Uterus (tissue), 3 donors: ENCODE measurements at regions not wholly inside any gene's neighbourhood (a gene's known extent, or its start where the extent isn't known, plus 50 kb on each side); places are given as distances from the start of the nearest gene placed in this dataset.

Experiments
- DNase-seq, 2 donors: peaks; one replicate each; pipeline ENCODE4 v3.0.0-alpha.2; 2019 to 2020
- H3K27ac ChIP-seq, 2 donors: fragments of 200-600 bp; sonication (generic); 1 replicate in 1 of 2; 2 replicates in 1 of 2; pipeline ENCODE4 v1.5.1; 2016 to 2018
- H3K27me3 ChIP-seq, 2 donors: fragments of 200-600 bp; sonication (generic); one replicate each; pipeline ENCODE4 v1.5.1; 2018 to 2019; ENCODE audit warnings: control low read depth in 1 of 2
- H3K36me3 ChIP-seq, 2 donors: fragments of 200-600 bp; sonication (generic); one replicate each; pipeline ENCODE4 v1.5.1; 2019; ENCODE audit warnings: control low read depth in 1 of 2
- H3K4me1 ChIP-seq, 2 donors: fragments of 200-600 bp; sonication (generic); one replicate each; pipeline ENCODE4 v1.5.1; 2018 to 2019; ENCODE audit warnings: control low read depth in 1 of 2
- H3K4me3 ChIP-seq, 2 donors: fragments of 200-600 bp; sonication (generic); 1 replicate in 1 of 2; 2 replicates in 1 of 2; pipeline ENCODE4 v1.5.1; 2018 to 2019; ENCODE audit warnings: mild to moderate bottlenecking in 1 of 2
- H3K9me3 ChIP-seq, 2 donors: fragments of 200-600 bp; sonication (generic); one replicate each; pipeline ENCODE4 v1.5.1; 2019; ENCODE audit warnings: control low read depth in 1 of 2
- CTCF ChIP-seq, 4 experiments: fragments of 200-600 bp in 2 of 4; fragments of 450-650 bp in 2 of 4; sonication (generic) in 2 of 4; IDR thresholded peaks; one replicate each; pipeline ENCODE4 v1.5.1; 2016 to 2019; ENCODE audit warnings: antibody characterized with exemption in 4 of 4, mild to moderate bottlenecking in 2 of 4, moderate library complexity in 1 of 4
- POLR2A ChIP-seq, 2 donors: fragments of 450-650 bp; IDR thresholded peaks; one replicate each; pipeline ENCODE4 v1.6.1; 2016; ENCODE audit warnings: antibody characterized with exemption in 2 of 2, mild to moderate bottlenecking in 1 of 2, moderate library complexity in 1 of 2
- intact Hi-C: fragments of 100-400 bp; cut with DNase I; formaldehyde crosslinking; loops from one replicate; pipeline ENCODE4 v1.15.1; 2023; ENCODE audit warnings: low total_unique reads
- donor health status: DM: yes; HTN: yes; CAD: no.

DNA sequence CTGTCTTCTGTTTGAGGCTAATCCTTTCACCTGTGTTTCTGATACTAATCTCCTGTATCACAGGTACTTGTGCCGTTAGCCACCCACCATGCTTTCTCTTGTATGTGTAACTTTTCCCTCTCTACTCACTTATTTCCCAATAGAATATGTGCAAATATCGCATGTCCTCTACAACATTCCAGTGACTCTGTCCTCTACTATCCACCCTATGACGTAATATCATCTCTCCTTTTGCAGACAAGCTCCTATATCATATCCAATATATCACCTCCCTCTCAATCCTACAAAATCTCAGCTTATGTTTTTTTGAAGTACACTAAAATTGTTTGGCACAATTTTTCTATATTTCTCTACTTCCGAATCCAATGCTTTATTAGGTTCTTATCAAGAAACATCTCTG is 232.6 kb upstream of the LRFN5 start:
- Histone ChIP-seq H3K4me3 (no peak overlapping the region), H3K27me3 (no peaks in the 10 kb centered on the region), H3K27ac (no peak overlapping the region), H3K36me3 (no peaks in the 10 kb centered on the region), H3K4me1 (no peaks in the 10 kb centered on the region), H3K9me3 (no peaks in the 10 kb centered on the region)
- DNase-seq = no peak
- TF ChIP-seq CTCF (IDR thresholded peaks at IDR 0.05) (no peak), POLR2A (IDR thresholded peaks at IDR 0.05) (no peak)
- intact Hi-C loops = no loop called here

- Histone ChIP-seq H3K36me3 (no peaks in the 10 kb centered on the region), H3K27ac (no peak overlapping the region), H3K4me3 (no peak overlapping the region), H3K4me1 (no peaks in the 10 kb centered on the region), H3K9me3 (no peaks in the 10 kb centered on the region), H3K27me3 (no peaks in the 10 kb centered on the region)
- TF ChIP-seq POLR2A (IDR thresholded peaks at IDR 0.05) (no peak), CTCF (IDR thresholded peaks at IDR 0.05) (no peak)
- intact Hi-C loops = no loop called here
- no peak for DNase-seq
Measured at GRCh38 chr14:41362139-41362538, 244.5 kb upstream of the LRFN5 start.

DNA sequence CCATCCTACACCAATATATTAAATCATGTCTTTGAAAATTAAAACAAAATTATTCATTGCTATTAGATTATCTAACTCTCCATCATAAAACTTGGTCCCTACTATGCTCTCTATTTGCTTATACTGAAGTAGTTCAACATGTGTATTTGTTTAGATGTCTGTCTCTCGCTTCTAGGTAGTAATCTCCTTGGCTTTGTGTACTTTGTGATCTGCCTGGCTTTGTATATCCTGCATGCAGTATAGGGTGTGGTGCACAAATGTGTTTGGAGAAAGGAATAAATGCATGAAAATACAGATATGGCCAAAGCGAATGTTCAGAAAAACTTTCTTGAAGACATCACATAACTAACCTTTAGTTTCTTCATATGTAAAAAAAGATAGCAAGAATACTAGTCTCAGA is 246.6 kb upstream of the LRFN5 start:
- H3K27me3 ChIP-seq = no peaks in the 10 kb centered on the region
- intact Hi-C loops = no loop called here
- no peaks in the 10 kb centered on the region for H3K4me1 ChIP-seq
- no peak overlapping the region for H3K4me3 ChIP-seq
- H3K9me3 ChIP-seq = no peaks in the 10 kb centered on the region
- TF ChIP-seq CTCF (IDR thresholded peaks at IDR 0.05) = no peak
- no peak for TF ChIP-seq POLR2A (IDR thresholded peaks at IDR 0.05)
- no peaks in the 10 kb centered on the region for H3K36me3 ChIP-seq
- no peak for DNase-seq
- no peak overlapping the region for H3K27ac ChIP-seq

DNA sequence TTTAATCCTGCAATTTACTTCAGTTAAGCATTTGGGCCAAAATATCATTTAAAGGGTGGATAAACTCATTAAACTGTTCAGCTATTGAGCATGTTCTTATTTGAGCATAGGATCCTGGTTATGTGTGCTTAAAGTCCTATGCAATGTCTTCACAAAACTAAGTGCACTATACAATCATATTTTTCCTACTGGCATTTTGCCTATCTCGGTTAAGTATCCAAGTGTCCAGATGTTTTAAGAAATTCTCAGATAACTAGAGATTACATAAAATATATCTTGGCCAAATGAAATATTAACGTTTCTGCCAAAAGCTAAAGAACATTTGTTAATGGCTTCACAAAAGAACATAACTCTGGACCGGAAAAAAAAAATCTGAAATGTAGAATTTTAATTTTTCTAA is 250.8 kb upstream of the LRFN5 start:
- Histone ChIP-seq H3K36me3 (no peaks in the 10 kb centered on the region), H3K27me3 (no peaks in the 10 kb centered on the region), H3K4me1 (no peaks in the 10 kb centered on the region), H3K27ac (no peak overlapping the region), H3K4me3 (no peak overlapping the region), H3K9me3 (no peaks in the 10 kb centered on the region)
- no peak for DNase-seq
- intact Hi-C loops = no loop called here
- TF ChIP-seq POLR2A (IDR thresholded peaks at IDR 0.05) = no peak
- TF ChIP-seq CTCF (IDR thresholded peaks at IDR 0.05) = no peak

DNA sequence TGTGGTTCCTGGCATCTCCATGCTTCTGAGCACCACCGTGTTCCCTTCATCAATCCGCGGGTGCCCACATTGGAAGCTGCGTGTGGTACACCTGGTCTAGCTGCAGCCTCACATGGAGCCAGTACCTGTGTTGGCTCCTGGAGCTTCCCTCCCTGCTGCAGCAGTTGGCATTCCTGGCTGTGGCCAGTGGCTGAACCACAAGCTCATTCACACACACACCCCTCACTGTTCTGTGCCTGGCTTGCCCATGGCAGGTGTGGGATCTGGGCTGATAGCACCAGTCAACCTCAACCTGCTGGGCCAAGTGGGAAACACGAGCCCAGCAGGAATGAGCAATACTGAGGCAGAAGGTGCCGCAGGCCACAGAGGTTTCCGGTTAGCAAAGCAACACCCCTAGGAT is 256.2 kb upstream of the LRFN5 start:
- intact Hi-C loops = no loop called here

More for the DNA sequence above, 256.2 kb upstream of the LRFN5 start:
- H3K9me3 ChIP-seq = no peaks in the 10 kb centered on the region
- H3K27ac ChIP-seq = no peak overlapping the region
- no peaks in the 10 kb centered on the region for H3K27me3 ChIP-seq
- TF ChIP-seq POLR2A (IDR thresholded peaks at IDR 0.05) = no peak
- no peak for TF ChIP-seq CTCF (IDR thresholded peaks at IDR 0.05)
- DNase-seq = no peak
- H3K36me3 ChIP-seq = no peaks in the 10 kb centered on the region
- no peaks in the 10 kb centered on the region for H3K4me1 ChIP-seq
- H3K4me3 ChIP-seq = no peak overlapping the region
